GM18858 (cell line): ENCODE measurements at regions not wholly inside any gene's neighbourhood (a gene's known extent, or its start where the extent isn't known, plus 50 kb on each side); places are given as distances from the start of the nearest gene placed in this dataset.

Experiments used
- ATAC-seq: cut with Tn5 transposase; IDR thresholded peaks from one replicate; pipeline ENCODE4 v1.9.1; 2021; ENCODE audit not compliant: unreplicated experiment

- no peak for ATAC-seq
These were observed 62.3 kb upstream of the CTBP2 start for GRCh38 chr10:125222515-125223308.

- no peak for ATAC-seq
These were observed 61.4 kb upstream of the CTBP2 start for GRCh38 chr10:125221716-125222115.

- no peak for ATAC-seq
These were observed 59.4 kb upstream of the CTBP2 start for GRCh38 chr10:125219776-125220175.

- ATAC-seq = no peak
These were observed 58.6 kb upstream of the CTBP2 start for GRCh38 chr10:125218967-125219366.

GRCh38 chr10:125217990-125218675 lies 57.8 kb upstream of the CTBP2 start:
- ATAC-seq = no peak

- no peak for ATAC-seq
These were observed 56.5 kb upstream of the CTBP2 start for GRCh38 chr10:125216861-125217260.

- no peak for ATAC-seq
These were observed 55.9 kb upstream of the CTBP2 start for GRCh38 chr10:125216309-125216708.

GRCh38 chr10:125214283-125214570 lies 53.9 kb upstream of the CTBP2 start:
- ATAC-seq = no peak

- no peak for ATAC-seq
These were observed 53.3 kb upstream of the CTBP2 start for GRCh38 chr10:125213541-125214282.

- no peak for ATAC-seq
These were observed 51.9 kb upstream of the CTBP2 start for GRCh38 chr10:125212150-125212809.
